ENCODE measurements at regions not wholly inside any gene's neighbourhood (a gene's known extent, or its start where the extent isn't known, plus 50 kb on each side); places are given as distances from the start of the nearest gene placed in this dataset.

- Mint-ChIP-seq H3K27ac (peak overlapping the region; percentile 61), H3K4me1 (peaks cover 13% of the 10 kb centered on the region), H3K9me3 (no peaks in the 10 kb centered on the region), H3K36me3 (no peaks in the 10 kb centered on the region), H3K27me3 (ENCODE audit: low read depth) (peaks cover 23% of the 10 kb centered on the region), H3K4me3 (no peak overlapping the region)
- no peak for DNase-seq (ENCODE audit: low spot score in 2 of 2, unreplicated experiment in 2 of 2)
- no peak for TF ChIP-seq CTCF (IDR thresholded peaks at IDR 0.05; ENCODE audit: unreplicated experiment)
Measured at GRCh38 chr17:14019186-14019956, 49.9 kb upstream of the COX10 start.

All from mesothelial cell of epicardium (in vitro differentiated cells).